CD4-positive, alpha-beta T cell treated with Interleukin-6 for 4 hours (primary cell): ENCODE measurements at regions not wholly inside any gene's neighbourhood (a gene's known extent, or its start where the extent isn't known, plus 50 kb on each side); places are given as distances from the start of the nearest gene placed in this dataset.
"Not testable (repeated sequence)": the region's sequence is repeated elsewhere in the genome, so short reads cannot be mapped to it uniquely, and the experiment has no call there.

ENCODE experiments used
- DNase-seq: peaks from one replicate; pipeline ENCODE4 v3.0.0-alpha.2; 2020; ENCODE audit warnings: mixed read lengths

- DNase-seq, result no peak
Observed at GRCh38 chr13:65787082-65787481, 1443.1 kb downstream of the PCDH9 start.

- no peak for DNase-seq
Observed at GRCh38 chr13:65784088-65784816, 1445.9 kb downstream of the PCDH9 start.

- DNase-seq, result no peak
Observed at GRCh38 chr13:65783383-65783782, 1446.8 kb downstream of the PCDH9 start.

GRCh38 chr13:65771704-65772313 is 1458.3 kb downstream of the PCDH9 start:
- not testable (repeated sequence) for DNase-seq

- no peak for DNase-seq
Observed at GRCh38 chr13:65768545-65768944, 1461.6 kb downstream of the PCDH9 start.

GRCh38 chr13:65763811-65764210 is 1466.3 kb downstream of the PCDH9 start:
- no peak for DNase-seq

- DNase-seq, result no peak
Observed at GRCh38 chr13:65762012-65762411, 1468.1 kb downstream of the PCDH9 start.

- no peak for DNase-seq
Observed at GRCh38 chr13:65756071-65756671, 1474.0 kb downstream of the PCDH9 start.

GRCh38 chr13:65748227-65748626 is 1481.9 kb downstream of the PCDH9 start:
- DNase-seq, result no peak

- DNase-seq, result no peak
Observed at GRCh38 chr13:65746406-65746921, 1483.7 kb downstream of the PCDH9 start.

- DNase-seq, result no peak
Observed at GRCh38 chr13:65744836-65745235, 1485.3 kb downstream of the PCDH9 start.

GRCh38 chr13:65733110-65733509 is 1497.0 kb downstream of the PCDH9 start:
- no peak for DNase-seq

GRCh38 chr13:65727070-65727469 is 1503.1 kb downstream of the PCDH9 start:
- no peak for DNase-seq

- DNase-seq, result no peak
Observed at GRCh38 chr13:65725006-65725405, 1505.1 kb downstream of the PCDH9 start.

- no peak for DNase-seq
Observed at GRCh38 chr13:65724226-65724625, 1505.9 kb downstream of the PCDH9 start.

GRCh38 chr13:65722506-65722905 is 1507.6 kb downstream of the PCDH9 start:
- no peak for DNase-seq

- no peak for DNase-seq
Observed at GRCh38 chr13:65719831-65720230, 1510.3 kb downstream of the PCDH9 start.

- no peak for DNase-seq
Observed at GRCh38 chr13:65710514-65710913, 1519.6 kb downstream of the PCDH9 start.

- DNase-seq, result no peak
Observed at GRCh38 chr13:65697843-65698242, 1532.3 kb downstream of the PCDH9 start.

GRCh38 chr13:65679240-65679639 is 1550.9 kb downstream of the PCDH9 start:
- DNase-seq, result no peak

- DNase-seq, result no peak
Observed at GRCh38 chr13:65677906-65678305, 1552.2 kb downstream of the PCDH9 start.

- not testable (repeated sequence) for DNase-seq
Observed at GRCh38 chr13:65675383-65675782, 1554.8 kb downstream of the PCDH9 start.

GRCh38 chr13:65670014-65670625 is 1560.0 kb downstream of the PCDH9 start:
- DNase-seq, result no peak

GRCh38 chr13:65660731-65661130 is 1569.4 kb downstream of the PCDH9 start:
- DNase-seq, result no peak
